ENCODE measurements at regions not wholly inside any gene's neighbourhood (a gene's known extent, or its start where the extent isn't known, plus 50 kb on each side); places are given as distances from the start of the nearest gene placed in this dataset.
"Not testable (repeated sequence)": the region's sequence is repeated elsewhere in the genome, so short reads cannot be mapped to it uniquely, and the experiment has no call there.

GRCh38 chr2:200173691-200174090 is 132.8 kb upstream of the SPATS2L start:
- no peak for DNase-seq (ENCODE audit: low spot score)

- no peak for DNase-seq (ENCODE audit: low spot score)
Observed at GRCh38 chr2:200174433-200175216, 131.9 kb upstream of the SPATS2L start.

DNA sequence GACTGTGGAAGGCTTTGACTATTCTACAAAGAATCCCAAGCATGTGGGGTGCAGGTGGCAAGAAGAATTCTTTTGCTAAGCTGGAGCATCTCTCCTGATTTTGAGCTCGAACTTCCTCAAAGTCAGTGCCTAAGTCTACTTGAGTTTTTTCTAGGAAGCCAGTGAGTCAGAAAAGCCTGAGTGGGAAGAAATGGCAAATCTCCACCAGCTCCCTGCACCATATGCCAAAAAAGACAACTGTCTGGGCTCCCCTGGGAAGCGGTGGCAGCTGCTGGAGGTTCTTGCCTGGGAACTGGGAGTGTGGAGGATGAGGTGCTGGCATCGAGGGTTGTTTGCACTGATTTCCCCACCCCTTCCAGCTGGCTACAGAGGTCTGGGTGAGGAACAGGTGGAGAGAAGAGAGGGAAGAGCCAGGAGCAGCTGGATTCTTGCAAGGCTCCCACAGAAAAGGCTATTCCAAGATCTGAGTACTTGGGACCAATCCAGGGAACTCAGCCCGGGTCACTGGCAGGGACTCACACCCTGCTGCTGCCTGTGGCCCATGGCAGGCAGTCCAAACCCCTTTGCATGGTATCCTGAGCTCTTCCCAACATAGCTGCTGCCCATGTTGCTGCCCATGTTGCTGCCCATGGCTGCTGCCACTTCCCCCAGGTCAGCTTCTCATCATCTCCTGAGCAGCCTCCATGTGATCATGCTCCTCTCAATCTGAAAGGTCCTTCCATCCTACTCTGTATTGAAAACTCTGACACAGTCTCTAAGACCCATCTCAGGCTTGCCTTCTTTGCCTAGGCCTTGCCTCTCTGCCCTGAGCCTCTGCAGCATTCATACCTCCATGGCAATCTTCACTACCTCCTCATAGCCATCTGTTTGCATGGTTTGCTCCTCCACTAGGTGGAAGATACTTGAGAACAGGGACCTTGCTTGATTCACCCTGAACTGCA is 128.3 kb upstream of the SPATS2L start:
- no peak for DNase-seq (ENCODE audit: low spot score)

DNA sequence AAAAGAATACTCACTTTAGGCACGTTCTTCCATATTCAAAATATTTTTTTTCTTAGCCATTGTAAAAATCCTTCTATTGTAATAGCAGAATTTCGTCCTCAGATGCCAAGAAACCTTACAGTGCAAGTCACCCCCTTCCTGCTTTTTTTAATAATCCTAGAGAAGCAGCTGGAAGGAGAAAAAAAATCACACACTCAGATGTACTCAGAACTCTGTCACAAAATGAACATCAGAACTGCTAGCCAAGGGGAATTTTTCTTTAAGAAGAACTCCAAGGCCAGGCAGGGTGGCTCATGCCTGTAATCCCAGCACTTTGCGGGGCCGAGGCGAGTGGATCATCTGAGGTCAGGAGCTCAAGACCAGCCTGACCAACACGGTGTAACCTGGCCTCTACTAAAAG is 127.3 kb upstream of the SPATS2L start:
- no peak for DNase-seq (ENCODE audit: low spot score)

DNA sequence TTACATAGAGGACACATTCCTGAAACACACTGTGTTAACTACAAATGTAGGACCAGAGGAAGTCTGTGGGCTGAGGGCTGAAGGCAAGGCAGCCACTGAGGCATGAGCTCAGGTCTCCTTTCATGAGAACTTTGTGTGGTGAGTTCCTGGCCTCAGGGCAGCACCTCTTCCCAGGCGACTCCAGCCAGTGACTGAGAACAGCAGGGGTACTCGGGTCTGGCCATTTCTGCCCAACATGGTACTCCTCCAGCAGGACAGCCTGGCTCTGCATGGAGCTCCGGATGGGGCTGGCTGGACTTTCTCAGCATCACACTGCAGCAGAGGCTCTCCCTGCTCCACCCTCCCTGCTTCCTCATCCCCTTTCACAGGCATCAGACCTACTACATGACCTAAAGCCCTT is 125.5 kb upstream of the SPATS2L start:
- no peak for DNase-seq (ENCODE audit: low spot score)

- DNase-seq (ENCODE audit: low spot score) = no peak
Observed at GRCh38 chr2:200181755-200182154, 124.7 kb upstream of the SPATS2L start.

DNA sequence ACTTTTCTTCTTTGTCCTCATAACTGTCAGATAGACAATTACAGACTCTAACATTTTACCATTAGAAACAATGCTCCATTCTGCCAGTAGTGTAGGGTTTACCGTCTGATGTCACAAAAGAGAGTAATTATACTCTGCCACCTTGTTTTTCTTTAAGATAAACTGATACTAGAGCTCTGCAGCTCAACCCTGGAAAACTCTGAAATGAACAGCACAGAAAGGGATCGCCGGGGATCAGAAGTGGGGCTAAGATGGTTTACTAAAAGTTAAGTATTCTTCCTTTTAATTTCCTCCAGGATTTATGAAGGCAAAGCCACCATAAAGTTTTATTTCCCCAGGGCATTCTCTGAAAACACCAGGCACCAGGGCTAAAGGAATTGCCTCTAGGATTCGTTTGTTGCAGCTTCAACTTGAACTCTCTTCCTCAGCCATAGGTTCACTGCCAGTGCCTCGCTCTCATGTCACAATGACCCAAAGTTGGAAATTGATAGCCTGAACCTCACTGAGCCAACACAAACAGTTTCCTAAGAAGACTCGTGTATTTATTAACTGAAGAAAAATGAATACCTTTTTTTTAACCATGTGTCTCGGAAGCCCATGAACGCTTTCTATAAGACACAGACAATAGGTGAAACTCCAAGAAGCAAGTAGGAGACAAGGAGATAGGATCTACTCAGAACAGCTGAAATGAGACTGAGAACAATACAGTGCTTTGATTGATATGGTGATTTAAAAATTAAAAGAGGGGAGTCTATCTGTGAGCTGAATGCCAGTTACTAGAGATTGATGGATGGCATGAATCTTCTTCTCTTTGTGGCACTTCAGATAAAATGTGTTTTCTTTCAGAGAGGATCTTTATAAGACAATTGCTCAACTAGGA is 121.5 kb upstream of the SPATS2L start:
- DNase-seq (ENCODE audit: low spot score) = no peak

- DNase-seq (ENCODE audit: low spot score) = no peak
Observed at GRCh38 chr2:200185628-200186000, 120.9 kb upstream of the SPATS2L start.

GRCh38 chr2:200186002-200186401 is 120.5 kb upstream of the SPATS2L start:
- DNase-seq (ENCODE audit: low spot score) = no peak

GRCh38 chr2:200188876-200189275 is 117.6 kb upstream of the SPATS2L start:
- DNase-seq (ENCODE audit: low spot score) = no peak

DNA sequence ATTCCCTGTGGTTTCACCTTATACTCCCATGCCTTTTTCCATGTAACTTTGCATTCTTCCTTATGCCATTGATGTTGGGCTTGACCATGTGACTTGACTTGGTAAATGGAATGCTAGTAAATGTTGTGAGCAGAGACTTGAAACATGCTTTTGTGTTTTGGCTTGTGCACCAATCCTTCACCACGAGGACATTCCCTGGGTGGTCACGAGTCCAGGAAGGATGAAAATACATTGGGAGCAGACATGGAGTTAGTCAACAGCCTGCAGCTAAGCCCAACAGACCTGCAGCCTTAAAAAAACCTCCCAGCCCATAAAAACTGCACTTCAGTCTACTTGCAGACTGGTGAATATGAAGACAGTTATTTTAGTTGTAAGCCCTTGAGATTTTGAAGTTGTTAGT is 116.5 kb upstream of the SPATS2L start:
- no peak for DNase-seq (ENCODE audit: low spot score)

DNA sequence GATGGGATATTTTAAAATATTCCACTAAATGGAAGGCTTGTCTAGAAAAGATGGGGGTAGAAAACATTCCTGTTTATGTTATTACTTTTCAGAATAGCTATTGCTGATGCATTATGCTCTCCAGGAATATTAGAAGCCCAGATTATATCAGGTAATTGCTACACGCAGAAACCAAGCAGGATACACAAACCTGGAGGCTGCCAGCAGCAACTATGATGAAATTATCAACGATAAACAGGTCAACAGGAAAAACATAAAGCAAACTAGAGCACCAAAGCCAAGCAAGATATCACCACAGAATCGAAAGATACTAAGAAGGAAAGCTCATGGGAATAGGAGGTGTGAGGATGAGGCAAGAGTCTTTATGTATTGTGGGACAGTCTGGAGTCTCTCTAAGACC is 113.2 kb upstream of the SPATS2L start:
- DNase-seq (ENCODE audit: low spot score) = no peak

GRCh38 chr2:200193791-200194190 is 112.7 kb upstream of the SPATS2L start:
- DNase-seq (ENCODE audit: low spot score) = no peak

GRCh38 chr2:200194746-200195145 is 111.7 kb upstream of the SPATS2L start:
- no peak for DNase-seq (ENCODE audit: low spot score)

- no peak for DNase-seq (ENCODE audit: low spot score)
Observed at GRCh38 chr2:200199005-200199404, 107.5 kb upstream of the SPATS2L start.

DNA sequence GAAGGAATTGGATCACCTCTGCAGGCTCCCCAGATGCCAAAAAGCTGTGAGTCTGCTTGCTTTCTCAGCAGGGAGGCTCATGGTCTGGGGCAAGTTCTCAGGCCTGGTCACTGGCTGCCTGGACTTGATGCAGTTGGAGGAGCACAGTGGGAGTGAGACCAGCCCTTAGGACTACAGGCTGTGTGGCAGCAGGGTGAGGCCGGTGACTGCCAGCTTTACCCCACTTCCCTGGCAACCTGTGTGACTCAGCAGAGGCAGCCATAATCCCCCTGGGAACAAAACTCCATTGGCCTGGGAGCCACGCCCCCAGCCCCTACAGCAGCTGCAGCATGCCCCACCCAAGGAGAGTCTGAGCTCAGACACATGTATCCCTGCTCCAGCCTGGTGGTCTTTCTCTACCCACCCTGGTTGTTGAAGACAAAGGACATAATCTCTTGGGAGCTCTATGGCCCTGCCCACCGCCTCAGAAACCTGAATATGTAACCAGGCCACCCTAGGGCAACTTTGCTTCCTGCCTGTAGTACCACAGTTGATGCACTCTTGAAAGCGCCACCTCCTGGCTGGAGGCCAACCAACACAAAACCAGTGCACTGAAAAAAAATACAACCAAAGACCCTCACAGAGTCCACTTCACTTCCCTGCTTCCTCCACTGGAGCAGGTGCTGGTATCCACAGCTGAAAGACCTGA is 106.8 kb upstream of the SPATS2L start:
- DNase-seq (ENCODE audit: low spot score) = no peak

GRCh38 chr2:200201839-200202238 is 104.7 kb upstream of the SPATS2L start:
- not testable (repeated sequence) for DNase-seq (ENCODE audit: low spot score)

DNA sequence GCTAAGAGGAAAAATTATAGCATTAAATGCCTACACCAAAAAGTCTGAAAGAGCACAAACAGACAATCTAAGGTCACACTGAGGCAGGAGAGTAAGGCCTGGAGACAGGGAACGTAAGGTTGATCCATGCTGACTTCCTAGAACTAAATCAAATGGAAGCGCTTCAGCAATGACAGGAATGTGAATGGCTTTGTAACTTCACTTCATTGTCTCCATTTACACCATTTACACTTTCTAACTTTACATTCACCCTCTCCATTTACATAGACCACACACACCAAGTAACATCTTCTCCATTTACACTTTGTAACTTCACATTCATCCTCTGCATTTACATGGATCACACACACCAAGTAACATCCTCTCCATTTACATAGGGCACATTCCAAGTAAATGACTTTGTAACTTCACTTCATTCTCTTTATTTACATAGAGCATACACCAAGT is 103.1 kb upstream of the SPATS2L start:
- DNase-seq (ENCODE audit: low spot score) = no peak

DNA sequence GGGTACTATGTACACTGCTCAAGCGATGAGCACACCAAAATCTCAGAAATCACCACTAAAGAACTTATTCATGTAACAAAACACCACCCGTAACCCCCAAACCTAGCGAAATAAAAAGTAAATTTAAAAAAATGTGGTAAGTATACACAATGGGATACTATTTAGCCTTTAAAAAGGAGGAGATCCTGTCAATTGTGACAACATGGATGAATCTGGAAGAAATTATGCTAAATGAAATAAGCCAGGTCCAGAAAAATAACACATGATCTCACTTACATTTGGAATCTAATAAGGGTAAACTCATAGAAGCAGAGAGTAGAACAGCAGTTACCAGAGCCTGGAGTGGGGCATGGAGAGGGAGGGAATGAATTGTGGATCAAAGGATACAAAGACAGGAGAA is 98.5 kb upstream of the SPATS2L start:
- DNase-seq (ENCODE audit: low spot score) = no peak

- no peak for DNase-seq (ENCODE audit: low spot score)
Observed at GRCh38 chr2:200209030-200209429, 97.5 kb upstream of the SPATS2L start.

- no peak for DNase-seq (ENCODE audit: low spot score)
Observed at GRCh38 chr2:200211643-200212042, 94.8 kb upstream of the SPATS2L start.
